HG02798 (cell line): ENCODE measurements at regions not wholly inside any gene's neighbourhood (a gene's known extent, or its start where the extent isn't known, plus 50 kb on each side); places are given as distances from the start of the nearest gene placed in this dataset.
"Not testable (repeated sequence)": the region's sequence is repeated elsewhere in the genome, so short reads cannot be mapped to it uniquely, and the experiment has no call there.

Source experiments
- ATAC-seq: cut with Tn5 transposase; IDR thresholded peaks from one replicate; pipeline ENCODE4 v1.9.1; 2021; ENCODE audit warnings: mild to moderate bottlenecking; ENCODE audit not compliant: unreplicated experiment, poor library complexity

DNA sequence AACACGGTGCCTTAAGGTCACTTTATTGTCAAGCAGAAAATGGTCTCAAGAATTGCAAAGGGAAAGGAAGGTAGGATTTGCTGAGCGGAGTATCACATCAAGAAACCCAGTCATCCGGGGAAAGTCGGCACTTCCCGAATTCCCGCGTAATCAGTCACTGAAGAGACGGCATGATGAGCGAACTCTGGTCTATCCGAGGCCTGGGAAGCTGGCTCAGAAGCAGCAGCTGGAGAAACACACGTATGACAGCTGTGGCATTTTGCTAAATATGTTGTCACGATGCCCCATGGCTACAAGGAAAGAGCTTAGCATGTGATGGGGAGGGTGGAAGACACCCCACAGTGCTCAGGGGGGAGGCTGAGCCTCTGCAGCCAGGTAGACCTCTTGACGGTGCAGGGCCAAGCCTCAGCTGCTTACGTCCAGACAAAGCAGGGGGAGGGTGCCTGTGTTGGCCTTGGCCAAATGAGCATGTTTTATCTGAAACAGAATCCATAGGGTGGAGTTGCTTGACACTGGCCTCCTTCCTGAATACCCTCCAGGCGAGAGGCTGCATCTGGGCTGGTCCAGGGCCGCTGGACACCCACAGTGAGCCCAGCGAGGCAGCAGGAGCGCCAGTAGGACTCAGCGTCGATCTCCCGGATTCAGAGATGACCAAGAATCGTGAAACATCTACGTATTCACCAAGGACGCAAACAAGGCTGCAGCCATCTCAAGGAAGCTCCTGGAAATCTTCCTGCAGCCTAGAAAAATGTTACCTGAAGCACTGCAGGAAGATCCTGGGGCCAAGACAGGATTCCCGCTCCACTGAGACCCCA, 118.8 kb upstream of the AFDN start:
- ATAC-seq, result no peak

- ATAC-seq, result no peak
These were observed 118.1 kb upstream of the AFDN start for GRCh38 chr6:167708501-167709094.

DNA sequence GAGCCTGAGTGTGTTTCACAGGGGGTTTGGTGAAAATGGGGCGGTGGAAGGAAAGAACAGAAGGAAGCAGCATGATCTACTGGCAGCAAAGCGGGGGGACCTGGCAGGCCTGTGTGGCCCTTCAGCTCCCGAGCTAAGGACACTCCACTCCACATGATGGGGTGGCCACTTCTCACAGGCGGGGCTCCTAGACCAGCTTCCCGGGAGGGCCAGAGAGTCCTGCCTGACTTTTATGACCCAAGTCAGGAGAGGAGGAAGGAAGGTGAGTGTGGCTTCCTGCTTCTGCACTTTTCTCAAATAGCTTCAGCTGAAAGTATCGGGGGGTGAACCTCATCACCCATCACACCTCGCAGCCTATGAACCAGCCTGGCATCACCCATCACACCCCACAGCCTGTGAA, 117.5 kb upstream of the AFDN start:
- ATAC-seq, result no peak

- not testable (repeated sequence) for ATAC-seq
These were observed 116.9 kb upstream of the AFDN start for GRCh38 chr6:167709776-167710336.

DNA sequence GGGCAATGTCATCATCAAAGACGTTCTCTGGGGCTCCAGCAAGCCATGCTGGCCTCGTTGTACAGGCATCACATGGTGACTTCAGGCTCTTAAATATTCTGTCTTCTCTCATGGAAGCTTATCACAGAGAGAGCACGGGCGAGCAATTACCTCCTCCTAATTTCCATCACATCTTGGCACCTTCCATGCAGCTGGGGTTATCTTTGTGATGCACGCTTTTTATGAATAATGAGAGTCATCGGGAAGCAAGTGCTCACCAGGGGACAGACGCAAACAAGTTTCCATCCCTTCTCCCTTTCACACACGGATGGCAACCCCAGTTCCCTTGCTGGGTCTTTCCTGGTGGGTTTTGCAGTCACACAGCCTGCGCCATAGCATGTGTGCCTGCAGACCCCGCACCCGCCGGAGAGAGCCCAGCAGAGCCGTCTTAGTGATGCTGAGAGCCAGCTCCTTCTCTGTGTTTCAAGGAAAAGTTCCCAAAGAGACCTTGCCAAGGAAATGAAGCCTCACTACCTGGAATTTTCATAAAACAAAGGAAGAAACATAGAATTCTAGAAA, 116.3 kb upstream of the AFDN start:
- ATAC-seq, result no peak

- ATAC-seq, result no peak
These were observed 115.5 kb upstream of the AFDN start for GRCh38 chr6:167711211-167711610.

- no peak for ATAC-seq
These were observed 114.7 kb upstream of the AFDN start for GRCh38 chr6:167711768-167712730.

GRCh38 chr6:167712731-167713475, 113.8 kb upstream of the AFDN start:
- ATAC-seq, result no peak

- ATAC-seq, result no peak
These were observed 112.6 kb upstream of the AFDN start for GRCh38 chr6:167714152-167714551.

- ATAC-seq, result no peak
These were observed 109.3 kb upstream of the AFDN start for GRCh38 chr6:167717455-167717854.

- ATAC-seq, result no peak
These were observed 108.8 kb upstream of the AFDN start for GRCh38 chr6:167717867-167718266.

DNA sequence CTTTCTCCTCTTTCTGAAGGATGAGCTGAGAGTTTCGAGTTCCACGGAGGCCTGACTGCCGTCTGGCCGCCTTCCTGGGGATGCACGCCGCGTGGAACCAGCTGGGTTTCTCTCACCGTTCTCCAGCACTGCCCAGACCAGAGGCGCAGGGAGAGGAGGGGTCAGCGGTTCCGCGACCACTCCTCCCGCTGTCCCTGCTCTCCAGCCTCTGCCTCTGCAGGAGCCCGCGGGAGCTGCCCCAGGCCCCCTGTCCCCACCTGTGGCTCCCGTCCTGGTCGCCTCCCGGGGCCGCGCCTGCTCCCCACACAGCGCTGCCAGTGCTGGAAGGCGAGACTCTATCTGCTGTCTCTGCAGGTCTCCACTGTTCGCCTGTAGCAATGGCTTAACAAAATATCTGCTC, 106.8 kb upstream of the AFDN start:
- ATAC-seq, result no peak

- no peak for ATAC-seq
These were observed 106.0 kb upstream of the AFDN start for GRCh38 chr6:167720456-167721285.

DNA sequence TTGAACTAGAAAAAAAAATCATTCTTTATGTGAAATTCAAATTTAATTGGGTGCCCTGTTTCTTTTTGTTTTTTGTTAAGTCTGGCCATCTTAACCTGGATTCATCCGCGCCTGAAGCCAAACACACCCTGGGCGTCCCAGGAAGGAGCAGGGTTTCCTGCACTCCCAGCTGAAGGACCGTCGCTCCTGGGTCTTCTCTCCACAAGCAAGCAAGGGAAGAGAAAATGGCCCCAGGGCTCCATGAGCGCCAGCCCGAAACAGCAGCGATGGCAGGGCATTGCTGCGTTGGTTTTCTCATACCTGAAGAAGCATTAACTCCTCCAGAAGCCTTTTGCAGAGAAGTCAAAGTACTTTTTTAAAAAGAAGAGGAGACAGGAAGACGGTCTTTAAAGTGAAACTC, 105.4 kb upstream of the AFDN start:
- ATAC-seq, result no peak

DNA sequence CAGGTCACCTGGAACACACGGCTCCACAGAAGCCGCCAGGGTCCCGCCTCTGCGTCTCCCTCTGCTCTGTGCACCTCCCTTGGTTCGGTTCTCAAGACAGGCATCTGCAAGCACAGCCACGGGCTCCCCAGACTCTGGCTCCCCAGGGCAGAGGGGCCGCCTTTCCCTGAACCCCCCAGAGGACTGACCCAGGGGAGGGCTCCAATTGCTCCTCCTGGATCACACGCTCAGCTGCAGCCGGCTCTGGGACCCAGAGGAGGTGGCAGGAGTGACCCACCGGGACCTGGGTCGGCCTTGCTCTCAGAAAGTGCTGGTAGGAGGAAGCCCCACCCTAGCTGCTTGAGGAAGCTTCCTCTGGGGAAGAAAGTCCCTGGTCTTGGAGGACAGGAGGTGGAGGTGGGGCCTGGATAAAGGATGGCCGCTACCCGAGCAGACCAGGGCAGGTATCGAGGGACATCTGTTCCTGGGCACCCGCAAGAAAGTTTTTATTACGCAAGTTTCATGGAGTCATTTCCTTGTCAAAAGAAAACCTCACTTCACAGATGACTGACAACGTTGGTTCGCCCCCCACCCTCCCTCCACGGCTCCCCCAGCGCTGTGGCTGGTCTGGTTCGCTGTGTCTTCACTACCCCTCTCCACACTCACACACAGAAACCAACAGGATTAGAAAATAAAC, 103.9 kb upstream of the AFDN start:
- ATAC-seq, result no peak

DNA sequence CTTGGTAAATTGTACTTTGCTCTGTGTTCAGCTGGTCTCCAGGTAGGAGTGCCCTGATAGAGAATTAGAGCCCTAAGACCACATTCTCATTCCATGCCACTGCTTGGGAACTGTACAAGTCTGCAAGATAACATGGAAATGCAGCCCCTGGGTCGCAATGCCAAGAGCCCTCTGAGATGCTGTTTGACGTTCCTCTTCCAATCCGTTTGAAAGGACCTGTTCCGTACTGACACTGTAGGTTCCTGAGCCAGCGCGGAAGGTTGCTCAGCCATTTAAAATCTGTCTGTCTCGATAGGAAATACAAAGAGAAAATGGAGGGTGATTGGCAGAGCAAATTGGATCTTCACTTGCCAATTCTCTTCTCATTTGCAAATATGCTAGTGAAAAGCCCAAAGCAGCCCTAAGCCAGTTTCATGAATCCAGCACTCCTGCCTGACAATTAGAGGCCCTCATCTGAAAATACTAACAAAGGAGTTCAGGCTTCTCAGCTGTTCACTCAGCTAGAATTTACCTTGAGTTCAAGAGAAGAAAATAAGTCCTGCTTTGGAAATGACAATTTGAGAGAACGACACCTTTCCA, 100.6 kb upstream of the AFDN start:
- no peak for ATAC-seq

DNA sequence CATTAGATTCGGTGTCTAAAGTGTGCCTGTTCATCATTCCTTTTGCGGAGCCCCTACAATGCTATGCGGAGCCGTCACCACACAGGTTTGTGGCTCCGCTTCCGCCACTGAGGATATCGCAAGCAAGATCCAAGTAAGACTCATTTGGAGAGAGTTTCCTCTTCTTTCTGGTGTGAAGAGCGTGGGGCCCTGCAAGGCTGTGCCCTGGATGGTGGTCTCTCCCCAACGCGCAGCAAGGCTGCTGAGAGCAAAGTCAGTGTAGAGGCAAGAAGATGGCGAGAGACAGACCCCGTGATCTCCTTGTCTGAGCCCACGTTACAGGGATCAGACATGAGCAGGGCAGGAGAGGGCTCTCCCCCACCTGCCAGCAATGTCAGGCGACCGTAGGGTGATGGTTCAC, 96.3 kb upstream of the AFDN start:
- ATAC-seq, result no peak

GRCh38 chr6:167731216-167731615, 95.5 kb upstream of the AFDN start:
- no peak for ATAC-seq
